ELF-1 (cell line): ENCODE measurements at regions not wholly inside any gene's neighbourhood (a gene's known extent, or its start where the extent isn't known, plus 50 kb on each side); places are given as distances from the start of the nearest gene placed in this dataset.
"Not testable (repeated sequence)": the region's sequence is repeated elsewhere in the genome, so short reads cannot be mapped to it uniquely, and the experiment has no call there.

ENCODE experiments used
- DNase-seq: peaks from one replicate; pipeline ENCODE4 v3.0.0-alpha.2; 2016; ENCODE audit warnings: low read depth, low spot score

DNA sequence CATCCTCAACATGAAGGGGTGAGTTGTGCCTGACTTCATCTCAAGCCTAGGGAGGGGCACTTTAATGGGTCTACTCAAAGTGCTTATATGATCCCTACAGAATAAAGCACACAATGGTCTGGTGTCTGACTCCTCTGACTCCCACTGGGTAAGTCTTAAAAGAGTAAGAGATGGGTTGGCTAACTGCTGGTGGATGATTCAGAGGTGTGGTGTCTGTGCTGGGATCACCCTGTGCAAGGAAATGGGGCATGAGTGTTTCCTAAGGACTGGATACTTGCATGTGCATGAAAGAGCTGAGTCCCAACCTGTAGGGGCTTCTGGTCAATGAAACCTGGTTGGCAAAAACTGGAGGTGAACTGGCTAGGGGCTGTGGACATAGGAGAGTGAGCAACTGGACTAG is 158.8 kb downstream of the IL20RB start:
- DNase-seq: no peak

DNA sequence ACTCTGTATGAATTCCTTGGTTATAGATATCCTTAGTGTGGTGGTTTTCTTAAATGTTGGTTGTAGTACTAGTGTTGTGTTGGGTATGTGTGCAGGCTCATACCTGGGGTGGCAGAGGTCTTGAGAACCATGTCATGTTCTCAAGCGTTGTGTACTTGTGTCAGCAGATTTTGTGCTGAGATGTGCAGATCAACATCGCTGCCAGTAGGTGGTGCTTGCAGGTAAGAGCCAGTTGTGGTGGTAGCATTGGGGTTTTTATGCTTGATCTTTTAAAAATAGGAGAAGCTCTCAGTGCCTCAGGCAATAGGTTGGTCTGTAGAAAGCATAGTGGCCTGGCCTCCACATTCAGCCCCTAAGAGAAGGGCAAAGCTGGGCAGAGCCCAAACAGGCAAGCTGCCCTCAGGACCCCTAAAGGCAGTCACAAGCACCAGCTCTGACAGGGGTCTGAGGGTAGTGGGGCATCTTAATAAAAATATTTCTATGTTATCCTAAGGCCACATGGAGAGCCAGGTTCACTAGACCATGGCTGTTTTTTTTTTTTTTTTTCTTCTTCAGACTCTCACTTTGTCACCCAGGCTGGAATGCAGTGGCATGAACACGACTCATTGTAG is 164.0 kb downstream of the IL20RB start:
- peak; percentile 75 for DNase-seq

DNA sequence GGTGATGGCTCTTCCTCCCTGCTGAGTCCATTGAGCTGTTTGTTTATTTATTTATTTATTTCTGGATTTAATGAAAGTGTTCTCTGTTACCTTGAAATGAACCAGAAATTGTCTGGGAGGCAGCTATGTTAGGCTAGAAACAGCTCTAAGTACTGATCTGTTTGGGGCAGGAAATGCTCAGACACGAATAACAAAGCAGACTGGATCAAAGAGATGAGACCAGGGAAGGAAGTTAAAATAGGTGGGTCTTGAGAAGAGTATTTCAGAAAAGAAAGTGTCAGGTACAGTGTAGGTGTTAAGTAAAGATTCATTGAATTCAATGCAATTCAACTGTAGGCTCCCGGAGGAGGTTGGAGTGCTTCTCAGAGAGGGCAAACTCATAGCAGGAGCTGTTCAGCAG is 173.3 kb downstream of the IL20RB start:
- DNase-seq: peak; percentile 5

DNA sequence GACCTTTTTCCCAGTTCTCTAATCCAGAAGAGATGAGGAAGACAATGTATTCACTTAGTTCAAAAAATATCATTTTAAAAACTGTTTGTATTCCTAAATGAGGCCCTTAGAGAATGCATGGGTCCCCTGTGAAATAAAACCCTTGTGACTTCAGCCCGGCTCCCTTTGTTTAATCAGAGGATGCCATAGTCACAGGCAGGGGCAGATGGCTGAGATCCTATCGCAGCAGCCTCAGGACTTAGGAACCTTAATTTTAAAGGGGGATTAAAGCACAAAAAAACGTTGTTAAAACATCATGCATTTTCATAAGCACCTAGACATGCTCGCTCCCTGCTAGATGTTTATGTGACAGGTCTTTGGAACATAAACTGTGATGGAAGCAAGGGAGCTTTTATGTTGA is 176.6 kb downstream of the IL20RB start:
- no peak for DNase-seq

DNA sequence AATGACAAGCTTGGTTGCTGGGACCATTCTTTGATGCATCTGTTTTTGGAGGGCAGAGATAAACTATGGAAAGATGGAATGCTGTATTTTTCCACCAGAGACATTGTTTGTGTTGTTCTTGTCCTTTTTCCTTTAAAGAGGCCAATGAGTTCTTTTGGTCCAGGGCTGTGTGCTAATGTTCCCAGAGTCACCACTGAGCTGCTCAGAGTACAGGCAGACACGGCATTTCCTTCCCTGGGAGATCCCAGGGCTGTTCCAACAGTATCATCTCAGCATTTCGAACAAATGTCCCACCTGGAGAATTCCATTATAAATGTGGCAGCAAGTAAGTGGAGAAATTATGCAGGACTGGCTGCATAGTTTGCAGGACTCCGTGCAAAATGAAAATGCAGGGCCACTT is 190.6 kb downstream of the IL20RB start:
- no peak for DNase-seq

DNA sequence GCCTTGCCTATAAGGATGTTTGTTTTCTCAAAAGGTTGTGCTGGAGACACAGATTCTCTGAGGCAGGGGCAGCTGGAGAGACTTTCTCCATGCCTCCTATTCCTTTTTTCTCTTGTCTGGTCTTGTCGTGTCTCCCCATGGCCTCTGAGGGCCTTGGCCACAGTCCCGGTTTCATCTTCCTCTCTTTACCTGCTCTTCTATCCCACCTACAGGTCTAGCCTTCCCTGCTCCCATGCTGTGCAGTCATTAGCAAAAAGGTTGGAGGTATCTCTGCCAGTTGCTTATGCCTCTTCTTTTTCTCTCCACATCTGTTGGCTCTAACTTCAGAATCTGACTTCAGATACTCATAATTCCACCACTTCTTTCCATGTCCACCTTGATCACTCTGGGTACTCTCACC is 191.1 kb downstream of the IL20RB start:
- no peak for DNase-seq

DNA sequence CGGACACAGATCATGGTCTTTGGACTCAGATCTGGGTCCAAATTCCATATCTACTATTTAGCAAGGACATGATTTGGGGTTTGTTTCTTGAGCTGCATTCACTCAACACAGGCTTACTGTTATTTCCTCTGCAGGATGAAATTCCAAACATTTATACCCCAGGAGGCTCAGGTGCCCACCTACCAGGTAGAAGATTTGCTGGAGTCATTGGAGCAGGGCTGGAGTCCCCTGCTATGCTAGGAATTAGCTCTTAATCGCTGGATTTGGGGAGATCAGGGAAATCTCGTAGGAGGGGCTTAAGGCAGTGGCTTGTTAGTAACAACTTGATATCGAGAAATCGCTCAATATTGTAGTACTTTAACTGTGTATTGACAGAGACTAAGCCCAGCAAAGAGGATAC is 193.0 kb downstream of the IL20RB start:
- no peak for DNase-seq

DNA sequence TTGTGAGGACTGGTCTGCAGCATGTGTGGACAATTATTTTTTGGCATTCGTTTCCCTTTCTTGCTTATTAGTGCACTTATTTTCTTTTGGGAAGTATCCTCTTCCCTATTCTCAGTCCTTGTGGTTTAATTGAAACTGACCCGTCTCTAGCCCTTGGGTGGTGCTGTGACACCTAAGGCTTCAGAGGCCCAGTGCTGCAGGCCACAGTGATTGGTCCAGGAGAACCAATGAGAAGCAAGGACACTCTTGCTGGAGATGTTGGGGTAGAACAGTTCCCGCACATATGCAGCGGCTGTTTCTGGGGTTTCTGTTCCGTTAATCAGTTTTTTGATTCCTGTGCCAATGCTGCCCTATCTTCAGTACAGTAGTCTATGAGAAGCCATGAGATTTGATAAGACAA is 195.3 kb downstream of the IL20RB start:
- not testable (repeated sequence) for DNase-seq

DNA sequence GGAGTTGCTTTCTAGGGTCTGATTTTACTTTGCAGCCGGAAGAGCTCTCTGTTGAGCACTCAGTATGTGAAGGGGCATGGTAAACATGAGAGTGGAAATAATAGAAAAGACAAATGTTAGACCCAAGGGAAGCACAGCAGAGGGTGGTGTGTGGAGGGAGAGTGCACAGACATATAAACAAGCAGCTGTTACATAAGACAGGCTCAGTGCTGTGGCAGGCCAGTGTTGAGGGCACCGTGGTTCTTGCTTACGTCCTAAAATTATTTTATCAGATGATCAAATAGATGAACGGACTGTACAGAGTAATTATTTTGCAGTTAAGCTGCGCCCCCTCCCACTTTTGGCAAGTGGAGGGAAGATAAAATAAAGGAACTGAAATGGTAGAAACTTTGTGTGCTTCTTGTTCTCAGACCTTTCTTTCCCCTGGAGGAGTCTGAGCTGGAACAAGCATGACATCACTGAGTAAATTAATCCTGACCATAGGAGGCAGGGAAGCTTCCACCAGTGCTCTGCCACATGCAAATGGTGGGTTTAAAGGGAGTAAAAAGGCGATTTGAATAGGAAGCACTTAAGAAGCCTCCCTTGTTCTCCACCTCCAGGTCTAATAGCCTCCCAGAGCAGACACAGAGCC is 205.6 kb downstream of the IL20RB start:
- DNase-seq: peak; percentile 61

DNA sequence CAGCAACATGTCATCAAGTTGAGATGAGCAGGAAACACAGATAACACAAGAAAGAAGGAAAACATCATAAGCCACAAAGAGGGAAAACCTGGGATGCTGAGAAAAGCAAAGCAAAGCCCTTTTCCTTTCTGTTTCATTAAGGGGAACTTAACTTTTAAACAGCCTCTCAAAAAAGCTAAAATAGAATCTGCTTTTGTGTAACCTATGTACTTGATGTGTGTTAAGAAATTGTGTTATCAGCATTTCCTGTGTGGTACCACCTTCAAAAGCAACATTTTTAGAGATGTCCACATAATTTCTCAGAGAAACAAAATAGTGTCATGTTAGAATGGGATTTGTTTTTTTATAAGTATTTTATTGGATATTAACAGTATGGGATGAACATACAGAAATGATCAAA is 206.2 kb downstream of the IL20RB start:
- no peak for DNase-seq

DNA sequence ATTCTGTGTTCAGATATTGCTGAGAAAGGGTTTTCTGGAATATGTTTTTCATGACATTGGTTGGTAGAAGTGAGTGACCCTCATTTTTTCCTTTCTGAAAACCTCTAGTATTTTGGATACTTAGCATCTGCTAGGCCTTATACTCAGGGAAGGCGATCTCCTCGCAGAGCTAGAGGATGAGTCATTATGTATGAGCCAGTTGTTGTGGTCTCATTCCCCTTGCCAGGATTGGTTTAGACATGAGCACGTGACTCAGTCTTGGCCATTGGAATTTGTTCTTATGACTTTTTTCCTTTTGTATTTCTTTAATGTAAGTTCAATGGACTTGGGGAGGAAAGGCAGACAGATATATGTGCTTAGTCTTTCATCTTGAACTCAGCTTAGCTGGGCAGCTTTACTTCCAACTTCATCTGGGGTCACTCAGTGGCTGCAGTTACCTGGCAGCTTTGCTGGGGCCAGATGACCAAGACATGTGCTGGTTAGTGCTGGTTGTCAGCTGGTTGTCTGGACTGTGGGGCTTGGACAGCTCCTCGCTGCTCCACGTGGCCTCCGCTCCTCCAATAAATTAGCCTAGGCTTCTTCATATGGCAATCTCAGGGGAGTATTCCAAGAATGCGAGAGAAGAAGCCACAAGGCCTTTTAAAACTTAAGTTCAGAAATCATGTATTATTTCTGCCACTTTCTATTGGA is 207.5 kb downstream of the IL20RB start:
- DNase-seq: peak; percentile 26

DNA sequence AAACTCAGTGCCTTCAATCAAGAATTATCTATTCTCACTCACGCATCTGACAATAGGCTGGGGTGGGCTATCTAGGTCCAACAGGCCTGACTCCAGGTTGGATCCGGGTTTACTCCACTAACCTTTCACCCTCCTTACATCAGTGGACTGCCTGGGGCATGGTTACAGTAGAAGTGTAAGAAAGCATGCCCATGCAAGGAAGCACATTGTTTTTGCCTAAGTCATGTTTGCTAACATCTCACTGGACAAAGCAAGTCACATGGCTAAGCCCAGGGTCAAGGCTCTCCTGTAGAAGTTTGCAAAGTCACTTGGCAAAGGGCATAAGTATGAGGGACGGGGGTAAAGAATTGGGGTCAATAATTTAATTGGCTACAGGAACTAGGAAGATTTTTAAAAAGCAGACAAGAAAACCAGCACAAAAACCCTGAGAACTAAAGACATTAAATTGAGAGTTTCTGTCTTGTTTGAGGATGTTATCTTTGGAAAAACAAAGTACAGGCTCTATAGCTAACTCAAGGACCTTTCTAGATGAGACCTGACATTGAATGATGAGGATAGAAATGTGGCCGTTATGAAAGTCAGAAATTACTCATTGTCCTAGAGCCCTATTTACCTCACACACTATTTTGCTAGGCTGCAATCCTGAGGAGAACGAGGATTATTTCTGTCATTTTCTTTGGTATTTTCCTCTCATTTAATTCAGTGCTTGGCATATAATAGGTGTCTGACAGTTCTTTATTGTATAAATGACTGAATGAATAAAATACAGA is 214.2 kb downstream of the IL20RB start:
- DNase-seq: peak; percentile 37

DNA sequence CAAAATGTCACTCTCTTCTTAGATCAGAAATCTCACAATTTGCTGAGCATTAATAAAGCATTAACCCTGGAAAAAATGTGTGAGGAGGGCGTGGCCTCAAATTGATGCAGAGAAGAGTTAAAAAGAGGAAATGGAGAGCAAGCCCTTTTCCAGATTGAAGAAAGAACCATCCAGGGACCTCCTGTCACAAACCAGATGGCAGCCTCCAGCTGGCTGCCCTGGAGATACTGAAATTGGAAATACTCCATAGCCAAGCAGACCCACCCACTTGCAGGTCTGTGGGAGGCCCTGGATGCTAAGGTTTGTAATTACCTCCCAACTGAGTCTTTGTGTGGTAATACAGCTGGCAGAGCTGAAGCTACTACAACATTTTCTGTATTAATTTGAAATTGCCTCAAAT is 214.9 kb downstream of the IL20RB start:
- DNase-seq: no peak

DNA sequence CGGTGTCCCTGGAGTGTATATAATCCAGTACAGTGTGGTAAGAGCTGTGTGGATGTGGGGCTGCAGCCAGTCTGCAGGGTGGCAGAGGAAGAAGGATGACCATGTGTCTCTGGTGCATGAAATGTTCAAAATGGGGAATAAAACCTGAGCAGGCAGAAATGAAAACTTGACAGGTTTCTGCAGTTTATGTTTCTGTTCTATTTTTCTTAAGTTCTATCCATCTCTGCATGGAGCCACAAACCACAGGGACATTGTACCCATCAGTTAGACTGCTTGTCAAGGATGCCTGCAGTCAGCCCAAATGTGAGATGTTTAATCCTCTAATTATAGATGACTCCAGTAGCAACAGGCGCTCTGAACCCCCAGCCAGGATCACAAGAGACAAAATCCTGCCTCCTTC is 216.7 kb downstream of the IL20RB start:
- DNase-seq: no peak

DNA sequence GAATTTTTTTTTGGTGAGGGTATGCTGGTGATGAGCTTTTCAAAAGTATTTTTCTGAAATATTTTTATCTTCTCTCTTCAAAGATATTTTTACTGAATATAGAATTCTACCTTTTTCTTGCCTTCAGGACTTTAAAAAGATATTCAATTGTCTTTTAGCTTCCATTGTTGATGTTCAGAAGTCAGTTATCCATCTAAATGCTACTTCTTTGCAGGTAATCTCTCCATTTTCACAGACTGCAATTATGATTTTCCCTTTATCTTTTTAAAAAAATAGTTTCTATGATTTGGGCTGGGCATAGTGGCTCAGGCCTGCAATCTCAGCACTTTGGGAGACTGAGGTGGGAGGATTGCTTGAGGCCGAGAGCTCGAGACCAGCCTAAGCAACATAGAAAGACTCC is 222.4 kb downstream of the IL20RB start:
- no peak for DNase-seq

DNA sequence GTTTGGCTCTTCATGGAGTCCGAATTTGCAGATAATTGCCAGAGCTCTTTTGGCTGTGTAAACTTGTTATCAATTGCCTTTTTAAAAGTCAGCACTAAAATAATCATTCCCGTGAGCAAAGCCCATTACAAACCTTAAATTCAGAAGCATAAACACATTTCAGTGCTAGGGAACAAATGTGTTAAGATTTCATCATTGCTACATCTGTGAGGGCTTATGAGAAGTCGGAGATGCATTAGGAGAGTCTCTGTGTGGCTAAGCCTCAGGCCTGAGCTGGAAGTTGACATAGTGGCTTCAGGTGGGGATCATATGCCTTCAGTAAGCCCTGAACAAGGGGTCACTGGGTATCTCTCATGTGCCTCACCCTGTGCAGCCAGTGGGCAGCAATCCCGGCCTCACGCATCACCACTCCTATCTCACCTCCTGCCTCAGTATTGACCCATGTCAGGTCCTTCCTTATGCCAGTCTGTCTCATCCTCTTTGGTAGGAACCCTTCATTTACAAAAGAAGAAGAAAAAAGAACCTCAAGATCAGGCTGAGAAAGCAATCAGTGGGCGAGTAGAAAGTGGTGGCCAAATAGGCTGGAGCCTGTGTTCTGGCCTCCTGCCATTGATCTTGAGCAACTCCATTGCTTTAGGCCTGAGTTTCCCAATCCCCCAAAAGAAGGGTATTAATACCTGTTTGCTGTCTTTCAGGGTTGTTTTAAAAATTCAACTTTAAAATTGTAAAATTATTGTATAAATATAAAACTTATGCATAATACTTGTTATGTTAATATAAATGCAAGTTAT is 233.5 kb downstream of the IL20RB start:
- no peak for DNase-seq

DNA sequence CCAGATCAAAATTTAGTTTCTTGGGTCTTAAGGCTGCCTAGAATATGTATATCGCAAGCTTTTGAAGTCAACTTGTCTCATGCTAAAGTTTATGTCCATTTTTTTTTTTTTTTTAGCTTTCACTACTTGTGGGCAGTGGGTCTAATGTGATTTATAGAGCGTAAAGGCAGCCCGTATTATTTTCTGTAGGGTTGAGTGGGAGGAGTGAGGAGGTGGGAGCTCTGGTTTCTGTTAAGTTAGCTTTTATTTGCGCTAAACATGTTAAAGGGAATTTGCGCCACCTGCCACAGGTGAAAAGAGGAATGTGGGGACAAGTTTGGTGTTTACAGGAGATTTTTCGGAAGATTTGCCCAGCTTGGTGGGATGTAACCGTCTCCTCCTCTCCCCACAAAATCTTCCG is 234.2 kb downstream of the IL20RB start:
- DNase-seq: no peak

DNA sequence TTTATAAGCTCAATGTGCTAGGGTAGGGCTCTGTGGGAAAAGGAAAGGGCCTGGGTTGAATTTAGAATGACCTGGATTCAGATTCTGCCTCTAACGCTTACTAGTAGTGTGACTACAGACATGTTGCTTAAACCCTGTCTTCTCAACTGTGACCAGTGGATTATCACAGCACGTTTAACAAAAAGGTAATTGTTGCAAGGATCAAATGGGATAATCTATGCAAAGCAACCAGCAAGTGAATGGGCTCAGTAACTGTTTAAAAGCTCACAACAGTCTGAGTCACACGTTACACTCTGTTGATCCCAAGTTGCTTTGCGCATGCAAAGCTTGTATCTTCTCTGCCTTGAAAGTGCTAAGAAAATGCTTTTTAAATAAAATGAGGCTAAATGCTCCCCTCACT is 236.5 kb downstream of the IL20RB start:
- DNase-seq: no peak

DNA sequence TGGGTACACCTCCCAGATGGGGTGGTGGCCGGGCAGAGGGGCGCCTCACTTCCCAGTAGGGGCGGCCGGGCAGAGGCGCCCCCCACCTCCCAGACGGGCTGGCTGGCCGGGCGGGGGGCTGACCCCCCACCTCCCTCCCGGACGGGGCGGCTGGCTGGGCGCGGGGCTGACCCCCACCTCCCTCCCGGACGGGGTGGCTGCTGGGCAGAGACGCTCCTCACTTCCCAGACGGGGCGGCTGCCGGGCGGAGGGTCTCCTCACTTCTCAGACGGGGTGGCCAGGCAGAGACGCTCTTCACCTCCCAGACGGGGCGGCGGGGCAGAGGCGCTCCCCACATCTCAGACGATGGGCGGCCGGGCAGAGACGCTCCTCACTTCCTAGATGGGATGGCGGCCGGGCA is 240.6 kb downstream of the IL20RB start:
- not testable (repeated sequence) for DNase-seq

DNA sequence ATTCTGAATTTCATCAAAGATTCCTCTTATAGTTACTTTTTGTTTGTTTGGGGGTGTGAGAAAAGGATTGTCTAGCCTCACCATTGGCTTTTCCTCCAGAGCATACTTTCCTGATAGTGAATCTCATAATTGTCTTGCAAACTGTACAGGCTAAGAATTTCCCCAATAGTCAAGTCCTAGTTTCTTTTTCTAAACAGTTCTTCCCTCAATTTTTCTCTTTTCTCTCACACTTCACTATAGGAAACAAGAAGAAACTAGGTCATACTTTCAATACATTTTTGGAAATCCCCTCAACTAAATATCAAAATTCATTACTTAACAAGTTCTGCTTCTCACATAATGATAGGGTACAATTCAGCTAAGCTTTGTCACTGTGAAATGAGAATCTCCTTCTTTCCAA is 241.9 kb downstream of the IL20RB start:
- no peak for DNase-seq

DNA sequence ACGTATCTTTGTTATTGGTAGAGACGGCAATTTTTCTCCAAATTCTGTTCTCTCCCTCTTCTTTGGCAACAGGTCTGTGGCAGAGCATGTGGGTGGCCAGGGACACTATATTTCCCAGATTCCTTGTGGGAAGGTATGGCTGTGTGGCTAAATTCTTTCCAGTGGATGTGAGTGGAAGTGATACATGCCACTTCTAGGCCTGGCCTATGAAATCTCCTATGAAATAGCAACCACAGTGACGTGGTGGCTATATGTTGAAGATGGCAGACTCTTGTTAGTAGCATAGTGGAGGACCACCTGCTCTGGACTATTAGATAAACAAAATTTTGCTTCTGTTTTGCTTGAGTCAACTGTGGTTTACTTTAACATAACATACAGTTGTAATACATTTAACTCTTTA is 243.3 kb downstream of the IL20RB start:
- no peak for DNase-seq

DNA sequence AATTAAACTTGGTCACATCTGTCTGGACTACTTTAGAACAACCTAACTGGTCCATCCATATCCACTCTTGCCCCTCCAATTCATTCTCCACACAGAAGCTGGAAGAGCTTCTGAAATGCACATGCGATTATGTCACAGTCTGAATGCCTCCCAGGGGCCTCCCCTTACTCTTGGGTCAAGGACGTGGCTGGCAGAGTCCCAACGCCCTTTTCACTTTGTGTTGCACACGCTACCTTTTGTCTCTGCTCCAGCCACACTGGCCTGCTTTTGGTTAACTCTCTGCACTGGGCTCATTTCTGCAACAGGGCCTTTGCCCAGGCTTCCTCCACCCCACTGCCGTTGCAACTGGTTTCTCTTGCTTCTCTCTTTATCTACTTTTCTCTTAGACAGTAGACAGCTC is 245.2 kb downstream of the IL20RB start:
- no peak for DNase-seq
